ENCODE measurements at regions not wholly inside any gene's neighbourhood (a gene's known extent, or its start where the extent isn't known, plus 50 kb on each side); places are given as distances from the start of the nearest gene placed in this dataset.

DNA sequence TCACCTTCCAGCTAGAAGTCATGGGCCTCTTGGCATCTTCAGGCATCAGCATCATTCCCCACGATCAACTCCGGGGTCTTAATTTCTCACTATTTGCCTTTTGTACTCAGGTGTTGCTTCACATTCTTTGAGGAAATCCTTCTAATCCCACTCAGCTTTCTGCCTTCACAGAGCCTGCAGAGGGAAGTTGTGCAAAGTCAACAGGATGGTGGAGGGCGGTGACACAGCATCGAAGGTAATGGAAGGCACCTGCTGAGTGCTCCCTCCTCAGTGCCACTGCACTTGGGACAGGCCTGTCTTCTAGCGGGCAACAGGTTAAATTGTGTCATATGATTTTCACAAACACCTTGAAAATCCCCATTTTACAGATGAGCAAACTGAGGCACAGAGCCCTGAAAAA lies 164.0 kb downstream of the EN1 start:
- TF ChIP-seq CTCF (IDR thresholded peaks at IDR 0.05) (no peak), POLR2A (IDR thresholded peaks at IDR 0.05; ENCODE audit: low read depth) (no peak), POLR2AphosphoS5 (IDR thresholded peaks at IDR 0.05) (no peak)

Data from esophagus muscularis mucosa (tissue), 3 donors.